Activated CD4-positive, alpha-beta T cell treated with anti-CD3 and anti-CD28 coated beads, Interleukin-2, amount 50 U/mL, for 1 hour (primary cell): ENCODE measurements at regions not wholly inside any gene's neighbourhood (a gene's known extent, or its start where the extent isn't known, plus 50 kb on each side); places are given as distances from the start of the nearest gene placed in this dataset.

Source experiments
- DNase-seq: peaks from one replicate; pipeline ENCODE4 v3.0.0-alpha.2; 2020

- DNase-seq, result no peak
These were observed 246.1 kb upstream of the FN1 start for GRCh38 chr2:215681799-215682596.

GRCh38 chr2:215680605-215681598 lies 245.0 kb upstream of the FN1 start:
- DNase-seq, result peak; percentile 4

DNA sequence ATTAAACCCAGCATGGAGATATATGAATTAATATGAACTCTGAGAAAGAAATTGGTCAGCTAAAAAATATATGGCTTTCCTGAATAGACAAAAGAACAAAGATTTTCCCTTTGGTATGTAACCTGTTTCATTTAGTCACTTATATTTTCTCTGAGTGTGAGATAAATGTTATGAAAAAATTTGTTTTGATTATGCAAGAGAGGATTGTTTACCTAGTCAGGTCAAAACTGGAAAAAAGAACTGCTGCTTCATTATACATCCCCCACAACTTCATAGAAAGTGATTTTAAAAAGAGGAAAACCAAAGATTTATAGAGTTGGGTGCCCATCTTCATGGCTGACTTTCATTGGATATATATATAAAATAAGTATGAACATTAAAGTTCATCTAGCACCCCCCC lies 242.2 kb upstream of the FN1 start:
- no peak for DNase-seq

DNA sequence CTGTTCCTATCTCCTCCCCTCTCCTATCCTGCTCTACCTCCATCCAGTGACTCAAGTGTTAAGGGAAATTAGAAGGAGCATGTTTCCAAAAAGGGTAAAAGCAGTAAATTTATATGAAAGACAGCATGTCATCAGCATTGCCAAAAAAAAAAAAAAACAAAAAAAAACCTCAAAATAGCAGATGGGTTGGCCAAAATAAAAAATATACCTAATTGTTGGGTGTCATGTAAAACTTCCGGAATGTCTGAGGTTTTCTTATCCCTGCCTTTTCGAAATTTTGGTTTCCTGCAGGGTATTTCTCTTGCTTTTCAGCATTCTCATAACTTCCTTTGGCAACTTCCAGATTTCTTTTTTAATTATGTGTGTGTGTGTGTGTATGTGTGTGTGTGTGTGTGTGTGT lies 241.6 kb upstream of the FN1 start:
- DNase-seq, result no peak

DNA sequence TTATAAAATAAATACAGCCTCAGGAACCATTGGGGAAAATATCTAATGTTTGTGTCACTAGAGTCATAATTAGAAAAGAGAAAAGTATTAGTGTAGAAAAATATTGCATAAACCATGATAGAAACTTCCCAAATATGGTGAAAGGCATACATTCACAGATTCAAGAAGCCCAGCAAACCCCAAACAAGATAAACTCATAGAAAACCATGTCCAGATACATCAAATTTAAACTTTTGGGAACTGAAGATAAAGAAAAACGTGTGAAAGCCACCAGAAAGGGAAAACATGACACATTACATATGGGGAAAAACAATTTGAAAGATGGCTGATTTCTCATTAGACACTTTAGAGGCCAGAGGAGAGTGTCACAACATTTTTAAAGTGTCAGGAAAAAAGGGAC lies 236.5 kb upstream of the FN1 start:
- DNase-seq, result no peak

DNA sequence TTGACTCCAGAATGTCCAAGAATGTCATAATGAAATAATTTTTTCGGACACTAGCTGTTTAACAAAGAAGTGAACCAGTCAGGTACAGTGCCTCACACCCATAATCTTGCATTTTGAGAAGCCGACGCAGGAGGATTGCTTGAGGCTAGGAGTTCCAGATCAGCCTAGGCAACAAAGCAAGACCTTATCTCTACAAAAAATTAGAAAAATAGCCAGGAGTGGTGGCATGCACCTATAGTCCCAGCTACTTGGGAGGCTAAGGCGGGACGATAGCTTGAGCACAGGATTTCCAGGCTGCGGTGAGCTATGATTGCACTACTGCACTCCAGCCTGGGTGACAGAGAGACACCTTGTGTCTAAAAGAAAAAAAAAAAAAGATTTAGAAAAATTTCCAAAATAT lies 235.8 kb upstream of the FN1 start:
- DNase-seq, result no peak

DNA sequence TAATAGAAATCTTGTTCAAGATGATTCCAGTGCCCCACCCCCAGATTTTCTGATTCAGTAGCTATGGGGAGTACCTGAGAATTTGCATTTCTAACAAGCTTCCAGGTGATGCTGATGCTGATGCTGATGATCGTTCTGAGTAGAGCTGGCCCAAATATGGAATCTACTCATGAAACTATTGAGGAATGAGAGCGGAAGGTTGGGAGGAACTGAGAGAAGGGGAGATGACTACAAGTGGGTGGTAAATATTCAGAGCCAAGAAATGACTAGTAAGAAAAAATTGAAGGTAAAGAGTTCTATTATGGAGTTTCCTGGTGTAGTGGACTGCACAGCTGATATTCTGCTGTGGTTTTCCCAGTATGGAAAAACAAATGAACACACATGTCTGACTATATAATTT lies 235.4 kb upstream of the FN1 start:
- no peak for DNase-seq

DNA sequence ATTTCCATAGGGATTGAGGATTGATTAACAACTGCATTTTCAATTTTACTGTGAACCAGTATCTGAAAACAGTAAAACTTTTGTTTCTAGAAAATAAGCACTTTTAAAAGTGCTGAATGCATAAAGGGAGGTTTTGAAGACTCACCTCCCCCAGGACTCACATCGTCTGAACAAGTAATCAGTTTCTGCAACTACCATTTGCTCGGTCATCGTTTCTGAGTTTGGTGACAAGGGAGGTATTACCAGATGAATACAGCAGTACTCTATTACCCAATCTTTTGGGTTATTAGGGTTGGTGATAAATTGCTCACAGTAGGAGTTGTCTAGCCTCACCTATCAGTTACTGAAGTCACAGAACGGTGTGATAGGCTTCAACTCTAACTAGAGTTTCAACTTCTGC lies 234.5 kb upstream of the FN1 start:
- DNase-seq, result no peak

- DNase-seq, result no peak
These were observed 232.5 kb upstream of the FN1 start for GRCh38 chr2:215668378-215668775.

GRCh38 chr2:215667585-215668377 lies 231.9 kb upstream of the FN1 start:
- DNase-seq, result no peak

- DNase-seq, result no peak
These were observed 229.1 kb upstream of the FN1 start for GRCh38 chr2:215664847-215665525.

- no peak for DNase-seq
These were observed 226.8 kb upstream of the FN1 start for GRCh38 chr2:215662715-215663114.

DNA sequence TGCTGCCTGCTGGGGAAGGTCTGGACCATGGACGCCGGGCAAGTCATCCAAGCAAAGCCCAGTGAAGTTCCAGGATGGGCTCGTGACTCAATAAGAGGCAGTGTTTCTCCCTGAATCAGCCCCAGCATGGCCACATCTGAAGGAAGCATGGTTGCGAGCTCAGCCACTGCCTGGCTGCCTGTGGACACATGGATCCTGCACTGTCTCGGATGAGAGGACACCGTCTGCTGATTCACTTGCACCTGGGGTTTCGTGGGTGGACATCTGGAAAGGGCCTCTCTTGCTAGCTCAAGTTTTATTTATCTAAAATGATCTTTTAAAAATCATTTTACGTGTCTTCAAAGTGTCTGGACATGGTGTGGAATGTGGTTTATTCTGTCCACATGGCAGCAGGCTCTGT lies 224.8 kb upstream of the FN1 start:
- DNase-seq, result no peak

DNA sequence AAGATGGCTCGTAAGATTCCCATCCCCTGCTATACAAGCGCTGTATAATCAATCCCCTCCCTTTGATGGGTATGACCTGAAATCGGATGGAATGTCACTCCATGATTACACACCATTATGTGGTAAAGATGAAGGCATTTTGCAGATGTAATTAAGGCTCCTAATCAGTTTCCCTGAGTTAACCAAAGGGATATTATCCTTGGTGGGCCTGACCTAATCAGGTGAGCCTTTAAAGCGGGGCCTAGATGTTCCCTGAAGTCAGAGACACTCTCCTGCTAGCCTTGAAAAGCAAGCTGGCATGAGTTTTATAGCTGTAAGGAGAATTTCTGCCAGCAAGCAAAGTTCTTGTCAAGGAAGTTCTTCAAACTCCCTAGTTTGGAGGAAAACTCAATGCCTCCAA lies 223.8 kb upstream of the FN1 start:
- DNase-seq, result no peak

DNA sequence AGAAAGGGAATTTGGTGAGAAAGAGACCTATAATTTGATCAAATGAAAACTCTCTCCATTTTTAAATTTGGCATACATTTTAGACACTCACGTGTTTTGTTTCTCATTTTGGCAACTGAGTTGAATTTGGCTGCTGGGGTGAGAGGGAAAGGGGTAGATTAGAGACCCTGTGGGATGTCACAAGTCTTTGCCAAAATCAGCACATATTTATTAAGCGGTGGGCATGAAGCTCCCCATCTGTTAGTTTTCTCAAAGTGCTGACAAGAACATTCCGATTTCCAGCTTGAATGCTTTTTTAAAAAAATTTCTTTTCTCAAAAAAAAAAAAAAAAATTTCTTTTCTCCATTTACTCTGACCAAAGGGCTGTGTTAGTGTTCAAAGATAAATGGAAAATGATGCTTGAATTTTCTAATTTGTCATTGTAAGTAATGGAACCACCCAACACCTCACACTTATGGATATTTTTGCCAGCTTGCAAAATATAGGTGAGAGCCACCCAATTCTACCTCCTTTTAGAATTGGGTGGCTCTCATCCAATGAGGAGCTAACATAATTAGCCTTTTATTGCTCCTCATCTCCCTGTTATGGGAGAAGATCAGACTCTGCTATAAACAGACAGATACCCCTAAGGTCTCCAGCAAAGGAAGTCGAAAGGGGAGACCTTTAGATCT lies 222.9 kb upstream of the FN1 start:
- no peak for DNase-seq

GRCh38 chr2:215657844-215658243 lies 222.0 kb upstream of the FN1 start:
- DNase-seq, result no peak

GRCh38 chr2:215654148-215654819 lies 218.4 kb upstream of the FN1 start:
- no peak for DNase-seq

DNA sequence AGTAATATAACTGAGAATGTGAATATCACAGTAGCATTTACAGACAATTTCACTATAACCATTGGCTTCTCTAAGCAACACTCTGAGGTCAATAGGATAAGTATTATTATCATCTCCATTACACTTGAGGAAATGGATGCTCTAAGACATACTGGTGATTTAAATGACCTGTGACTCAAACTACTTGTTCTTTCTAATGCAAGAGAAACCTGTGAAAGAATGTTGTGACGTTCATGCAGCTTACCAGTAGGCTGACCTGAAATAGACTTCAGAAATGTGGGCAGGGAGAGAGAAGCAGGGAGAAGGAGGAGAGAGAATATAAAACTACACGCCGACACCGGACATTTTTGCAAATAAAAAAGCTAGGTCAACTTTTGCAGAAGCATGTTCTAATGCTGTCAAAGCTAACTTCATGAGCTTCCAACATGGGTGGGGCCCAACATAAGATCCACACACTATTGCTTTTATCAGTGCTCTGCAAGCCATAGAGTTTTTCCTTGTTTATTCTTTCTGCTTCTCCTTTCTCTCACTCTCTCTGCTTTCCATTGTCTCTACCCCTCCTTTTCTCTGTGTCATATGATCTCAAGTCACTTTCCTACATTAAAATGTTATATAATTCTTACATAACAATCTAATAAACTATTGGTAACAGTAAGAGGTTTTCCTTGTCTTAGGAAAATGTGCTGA lies 217.6 kb upstream of the FN1 start:
- DNase-seq, result no peak

- no peak for DNase-seq
These were observed 216.5 kb upstream of the FN1 start for GRCh38 chr2:215652388-215652787.

GRCh38 chr2:215651412-215651811 lies 215.5 kb upstream of the FN1 start:
- DNase-seq, result no peak
